DND-41 (cell line): ENCODE measurements at regions not wholly inside any gene's neighbourhood (a gene's known extent, or its start where the extent isn't known, plus 50 kb on each side); places are given as distances from the start of the nearest gene placed in this dataset.

Source experiments
- EZH2 ChIP-seq: IDR thresholded peaks from 3 replicates; pipeline ENCODE4 v1.6.1; 2012; ENCODE audit warnings: borderline replicate concordance, low read depth, mild to moderate bottlenecking, moderate library complexity, low read length, inconsistent platforms; ENCODE audit not compliant: severe bottlenecking
- TF ChIP-seq, protein P1 (sequence below): IDR thresholded peaks from 2 replicates; pipeline ENCODE4 v1.5.1; 2012; ENCODE audit warnings: borderline replicate concordance, low read length, moderate library complexity, mild to moderate bottlenecking; ENCODE audit not compliant: poor library complexity, severe bottlenecking; ENCODE audit errors: extremely low read depth

DNA sequence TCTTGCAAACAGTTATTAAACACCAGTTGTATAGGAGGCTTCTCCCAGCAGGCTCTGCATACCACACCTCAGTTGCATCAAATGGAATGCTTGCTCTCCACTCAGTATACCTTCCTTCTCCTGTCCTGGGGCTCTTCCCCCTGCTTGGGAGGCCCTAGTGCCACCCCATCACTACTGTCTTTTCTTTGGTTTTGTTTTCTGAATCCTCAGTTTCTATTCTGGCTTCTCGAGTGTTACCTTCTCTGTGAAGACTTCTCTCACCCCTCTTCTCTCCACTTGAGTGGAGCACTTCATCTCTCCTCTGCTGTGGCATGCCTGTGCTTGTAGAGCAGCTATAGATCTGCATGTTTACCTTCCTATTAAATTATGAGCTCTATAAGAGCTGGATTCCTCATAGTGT lies 75.7 kb upstream of the TPRG1 start:
- TF ChIP-seq, protein P1, sequence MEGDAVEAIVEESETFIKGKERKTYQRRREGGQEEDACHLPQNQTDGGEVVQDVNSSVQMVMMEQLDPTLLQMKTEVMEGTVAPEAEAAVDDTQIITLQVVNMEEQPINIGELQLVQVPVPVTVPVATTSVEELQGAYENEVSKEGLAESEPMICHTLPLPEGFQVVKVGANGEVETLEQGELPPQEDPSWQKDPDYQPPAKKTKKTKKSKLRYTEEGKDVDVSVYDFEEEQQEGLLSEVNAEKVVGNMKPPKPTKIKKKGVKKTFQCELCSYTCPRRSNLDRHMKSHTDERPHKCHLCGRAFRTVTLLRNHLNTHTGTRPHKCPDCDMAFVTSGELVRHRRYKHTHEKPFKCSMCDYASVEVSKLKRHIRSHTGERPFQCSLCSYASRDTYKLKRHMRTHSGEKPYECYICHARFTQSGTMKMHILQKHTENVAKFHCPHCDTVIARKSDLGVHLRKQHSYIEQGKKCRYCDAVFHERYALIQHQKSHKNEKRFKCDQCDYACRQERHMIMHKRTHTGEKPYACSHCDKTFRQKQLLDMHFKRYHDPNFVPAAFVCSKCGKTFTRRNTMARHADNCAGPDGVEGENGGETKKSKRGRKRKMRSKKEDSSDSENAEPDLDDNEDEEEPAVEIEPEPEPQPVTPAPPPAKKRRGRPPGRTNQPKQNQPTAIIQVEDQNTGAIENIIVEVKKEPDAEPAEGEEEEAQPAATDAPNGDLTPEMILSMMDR: no peak
- TF ChIP-seq EZH2: no peak
